HL-60 (cell line): ENCODE measurements at regions not wholly inside any gene's neighbourhood (a gene's known extent, or its start where the extent isn't known, plus 50 kb on each side); places are given as distances from the start of the nearest gene placed in this dataset.

Source experiments
- CTCF ChIP-seq: IDR thresholded peaks from one replicate; pipeline ENCODE4 v1.5.1; 2011; ENCODE audit warnings: low read length, control low read depth, inconsistent platforms; ENCODE audit not compliant: insufficient read depth
- REST ChIP-seq: IDR thresholded peaks from 2 replicates; pipeline ENCODE4 v1.6.1; 2012; ENCODE audit warnings: low read depth; ENCODE audit not compliant: insufficient replicate concordance
- SPI1 ChIP-seq: IDR thresholded peaks from 2 replicates; pipeline ENCODE4 v1.6.1; 2012; ENCODE audit warnings: low read depth, mild to moderate bottlenecking, borderline replicate concordance

- TF ChIP-seq REST (no peak), SPI1 (no peak), CTCF (no peak)
Observed at GRCh38 chr12:82174936-82175335, 183.3 kb downstream of the CCDC59 start.
